Activated CD4-positive, alpha-beta T cell treated with anti-CD3 and anti-CD28 coated beads, Interleukin-10, Interleukin-2, amounts not matched to agents 100 ng/mL and 50 ng/mL, durations not matched to agents 16 hours and 8 hours (primary cell): ENCODE measurements at regions not wholly inside any gene's neighbourhood (a gene's known extent, or its start where the extent isn't known, plus 50 kb on each side); places are given as distances from the start of the nearest gene placed in this dataset.

Experiments used
- DNase-seq: peaks from one replicate; pipeline ENCODE4 v3.0.0-alpha.2; 2020

DNA sequence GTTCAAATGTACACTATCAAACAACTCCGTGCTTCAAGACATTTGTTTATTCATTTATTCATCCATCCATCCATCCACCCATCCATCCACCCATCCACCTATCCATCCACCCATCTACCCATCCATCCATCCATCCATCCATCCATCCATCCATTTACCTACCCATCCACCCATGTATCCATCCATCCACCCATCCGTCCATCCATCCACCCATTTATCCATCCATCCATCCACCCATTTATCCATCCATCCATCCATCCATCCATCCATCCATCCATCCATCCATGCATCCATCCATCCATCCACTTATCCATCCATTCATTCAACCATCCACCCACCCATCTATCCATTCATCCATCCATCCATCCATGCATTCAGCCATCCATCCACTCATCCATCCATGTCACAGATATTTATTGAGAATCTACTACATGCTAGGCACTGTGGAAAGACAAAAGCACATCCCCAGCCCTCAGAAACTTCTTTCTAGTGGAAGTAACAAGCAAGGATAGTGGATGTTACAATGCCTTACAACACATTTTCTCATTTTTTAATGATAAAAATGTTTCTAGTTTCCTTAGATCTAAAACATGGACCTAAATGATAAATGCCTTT is 237.6 kb downstream of the ZNF536 start:
- DNase-seq, result no peak

DNA sequence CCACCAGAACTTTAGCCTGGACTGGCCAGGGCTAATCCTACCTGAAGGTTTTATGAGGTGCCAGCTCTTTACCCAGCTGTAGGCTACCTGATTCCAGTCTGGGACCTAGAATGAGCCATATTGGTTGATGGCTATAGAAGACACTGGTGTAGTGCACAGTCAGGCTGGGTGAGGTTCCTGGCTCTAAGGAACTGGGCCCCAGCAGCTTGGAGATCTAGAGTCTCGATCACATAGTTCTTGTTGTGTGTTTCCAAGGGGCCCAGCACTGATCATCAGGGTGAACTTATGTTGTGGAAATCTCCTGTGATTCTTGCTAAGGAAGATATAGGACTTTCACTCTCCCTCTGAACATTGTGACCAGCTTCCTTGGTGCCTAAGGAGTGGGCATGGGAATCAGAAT is 236.3 kb downstream of the ZNF536 start:
- DNase-seq, result no peak
